ENCODE measurements at regions not wholly inside any gene's neighbourhood (a gene's known extent, or its start where the extent isn't known, plus 50 kb on each side); places are given as distances from the start of the nearest gene placed in this dataset.

DNA sequence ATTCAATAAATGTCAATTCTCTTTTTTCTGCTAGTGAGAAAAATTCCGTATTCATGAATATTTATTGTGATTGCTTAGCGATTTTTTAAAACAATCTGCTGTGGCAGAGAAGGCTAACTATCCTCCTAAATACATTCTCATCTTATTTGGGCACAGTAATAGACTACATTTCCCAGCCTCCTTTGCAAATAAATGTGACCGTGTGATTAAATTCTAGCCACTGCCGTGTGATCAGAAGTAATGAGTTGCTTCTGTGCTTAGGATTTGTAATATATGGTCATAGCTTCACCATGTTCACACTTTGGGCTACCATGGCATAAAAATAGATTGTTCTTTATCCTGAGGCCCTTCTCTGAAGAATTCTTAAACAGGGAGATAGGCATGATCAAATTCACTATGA is 179.6 kb downstream of the FAM124B start:
- Histone ChIP-seq H4K20me1 (replicated peaks; ENCODE audit: control insufficient read depth, extremely low read depth, insufficient read depth, low read length) (no peaks in the 10 kb centered on the region), H3K27me3 (ENCODE audit: control insufficient read depth in 2 of 2, insufficient read depth in 2 of 2, low read length in 2 of 2) (no peaks in the 10 kb centered on the region), H3K4me1 (ENCODE audit: control insufficient read depth, extremely low read depth, insufficient read depth, low read length) (peaks cover 26% of the 10 kb centered on the region), H3K4me3 (replicated peaks in 1 of 3; ENCODE audit: insufficient read depth in 1 of 3, low read depth in 1 of 3, low read length in 3 of 3) (no peak overlapping the region), H3K9ac (replicated peaks; ENCODE audit: extremely low read depth, insufficient read depth, low read length) (no peak overlapping the region), H3K36me3 (ENCODE audit: control insufficient read depth in 2 of 2, extremely low read depth in 1 of 2, insufficient read depth in 2 of 2, low read length in 2 of 2) (no peaks in the 10 kb centered on the region), H3K27ac (ENCODE audit: insufficient read depth, low read depth, low read length) (peak overlapping the region; percentile 99), H3K9me3 (replicated peaks; ENCODE audit: control insufficient read depth, insufficient read depth, low read length) (no peaks in the 10 kb centered on the region), H2AFZ (ENCODE audit: low read depth, low read length) (peak overlapping the region; percentile 20), H3K9me1 (replicated peaks; ENCODE audit: control insufficient read depth, extremely low read depth, insufficient read depth, low read length) (no peaks in the 10 kb centered on the region), H3K79me2 (ENCODE audit: control insufficient read depth, insufficient read depth, low read length) (no peaks in the 10 kb centered on the region), H3K4me2 (ENCODE audit: insufficient read depth, low read length) (peak overlapping the region; percentile 79)
- FAIRE-seq (no peak), DNase-seq (ENCODE audit: low read depth, low spot score) (peak; percentile 32)
- ChIA-PET CTCF (interaction anchor here (1.1 to 3.3 kb wide), 2 partner anchors 60 to 229 kb away, joined by 3 to 17 read pairs; no protein-coding TSS in a partner anchor), POLR2A (no interaction called here)
- TF ChIP-seq FOS (IDR thresholded peaks at IDR 0.05; ENCODE audit: borderline replicate concordance, insufficient read depth, low read length) (no peak), POLR2A (IDR thresholded peaks at IDR 0.05; ENCODE audit: low read depth, low read length) (no peak), GATA2 (IDR thresholded peaks at IDR 0.05; ENCODE audit: insufficient read depth, insufficient read length, low read depth, low read length) (no peak), MYC (IDR thresholded peaks at IDR 0.05; ENCODE audit: low read depth, low read length) (no peak), EZH2 (IDR thresholded peaks at IDR 0.05; ENCODE audit: borderline replicate concordance, low read depth, low read length, severe bottlenecking) (no peak), POLR2AphosphoS5 (IDR thresholded peaks at IDR 0.05; ENCODE audit: insufficient read depth, low read depth, low read length) (no peak)
- TF ChIP-seq, protein P1, sequence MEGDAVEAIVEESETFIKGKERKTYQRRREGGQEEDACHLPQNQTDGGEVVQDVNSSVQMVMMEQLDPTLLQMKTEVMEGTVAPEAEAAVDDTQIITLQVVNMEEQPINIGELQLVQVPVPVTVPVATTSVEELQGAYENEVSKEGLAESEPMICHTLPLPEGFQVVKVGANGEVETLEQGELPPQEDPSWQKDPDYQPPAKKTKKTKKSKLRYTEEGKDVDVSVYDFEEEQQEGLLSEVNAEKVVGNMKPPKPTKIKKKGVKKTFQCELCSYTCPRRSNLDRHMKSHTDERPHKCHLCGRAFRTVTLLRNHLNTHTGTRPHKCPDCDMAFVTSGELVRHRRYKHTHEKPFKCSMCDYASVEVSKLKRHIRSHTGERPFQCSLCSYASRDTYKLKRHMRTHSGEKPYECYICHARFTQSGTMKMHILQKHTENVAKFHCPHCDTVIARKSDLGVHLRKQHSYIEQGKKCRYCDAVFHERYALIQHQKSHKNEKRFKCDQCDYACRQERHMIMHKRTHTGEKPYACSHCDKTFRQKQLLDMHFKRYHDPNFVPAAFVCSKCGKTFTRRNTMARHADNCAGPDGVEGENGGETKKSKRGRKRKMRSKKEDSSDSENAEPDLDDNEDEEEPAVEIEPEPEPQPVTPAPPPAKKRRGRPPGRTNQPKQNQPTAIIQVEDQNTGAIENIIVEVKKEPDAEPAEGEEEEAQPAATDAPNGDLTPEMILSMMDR (IDR thresholded peaks at IDR 0.05; ENCODE audit: extremely low read depth in 1 of 2, insufficient read depth in 1 of 2, low read depth in 1 of 2, low read length in 2 of 2) = no peak
- TF ChIP-seq, protein P2, sequence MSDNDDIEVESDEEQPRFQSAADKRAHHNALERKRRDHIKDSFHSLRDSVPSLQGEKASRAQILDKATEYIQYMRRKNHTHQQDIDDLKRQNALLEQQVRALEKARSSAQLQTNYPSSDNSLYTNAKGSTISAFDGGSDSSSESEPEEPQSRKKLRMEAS (IDR thresholded peaks at IDR 0.05; ENCODE audit: insufficient read depth, insufficient read length) = no peak
- intact Hi-C loops (cut with micrococcal nuclease) = loop anchor here (5.0 kb wide), 1 partner anchor 185 kb away; no protein-coding TSS in a partner anchor
- dilution Hi-C loops (cut with MboI; ENCODE audit: extremely low pct_ligation_motif_present, low sequenced_read_pairs) = no loop called here
- BruUV-seq (replicated peaks) = no TSS peak

Data from endothelial cell of umbilical vein (primary cell).